ENCODE measurements at regions not wholly inside any gene's neighbourhood (a gene's known extent, or its start where the extent isn't known, plus 50 kb on each side); places are given as distances from the start of the nearest gene placed in this dataset.

DNA sequence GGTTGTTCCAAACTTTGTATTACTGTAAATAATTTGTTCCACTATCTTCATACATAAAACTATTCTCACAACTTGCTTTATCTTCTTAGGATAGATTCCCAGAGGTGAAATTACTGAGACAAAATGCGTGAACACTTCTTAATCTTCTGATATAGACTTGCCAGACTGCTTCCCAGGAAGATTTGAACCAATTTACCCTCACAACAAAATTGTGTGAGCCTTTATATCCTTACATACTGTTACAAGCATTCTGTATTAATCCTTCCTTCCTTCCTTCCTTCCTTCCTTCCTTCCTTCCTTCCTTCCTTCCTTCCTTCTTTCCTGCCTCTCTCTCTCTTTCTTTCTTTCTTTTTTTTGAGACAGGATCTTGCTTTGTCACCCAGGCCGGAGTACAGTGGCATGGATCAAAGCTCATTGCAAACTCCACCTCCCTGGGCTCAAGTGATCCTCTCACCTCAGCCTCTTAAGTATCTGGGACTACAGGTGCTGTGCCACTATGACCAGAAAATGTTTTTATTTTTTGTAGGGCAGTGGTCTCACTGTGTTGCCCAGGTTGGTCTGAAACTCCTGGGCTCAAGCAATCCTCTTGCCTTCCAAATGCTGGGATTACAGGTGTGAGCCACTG is 57.1 kb upstream of the SSR3 start:
- dilution Hi-C loops (cut with MboI; ENCODE audit: extremely low pct_ligation_motif_present, low sequenced_read_pairs) = no loop called here
- H3K4me1 ChIP-seq (ENCODE audit: control insufficient read depth, extremely low read depth, insufficient read depth, low read length) = peaks cover 28% of the 10 kb centered on the region
- no peaks in the 10 kb centered on the region for H3K9me3 ChIP-seq (ENCODE audit: control insufficient read depth, low read depth, low read length)
- no peak overlapping the region for H3K27ac ChIP-seq (ENCODE audit: control insufficient read depth, insufficient read depth, low read length)
- H3K4me3 ChIP-seq (ENCODE audit: control insufficient read depth in 2 of 3, extremely low read depth in 1 of 3, insufficient read depth in 2 of 3, low read depth in 1 of 3, low read length in 3 of 3) = no peak overlapping the region
- H3K9me1 ChIP-seq (ENCODE audit: control insufficient read depth, extremely low read depth, insufficient read depth, low read length) = no peaks in the 10 kb centered on the region
- no peak for TF ChIP-seq EZH2 (IDR thresholded peaks at IDR 0.05; ENCODE audit: low read length)
- TF ChIP-seq, protein P1, sequence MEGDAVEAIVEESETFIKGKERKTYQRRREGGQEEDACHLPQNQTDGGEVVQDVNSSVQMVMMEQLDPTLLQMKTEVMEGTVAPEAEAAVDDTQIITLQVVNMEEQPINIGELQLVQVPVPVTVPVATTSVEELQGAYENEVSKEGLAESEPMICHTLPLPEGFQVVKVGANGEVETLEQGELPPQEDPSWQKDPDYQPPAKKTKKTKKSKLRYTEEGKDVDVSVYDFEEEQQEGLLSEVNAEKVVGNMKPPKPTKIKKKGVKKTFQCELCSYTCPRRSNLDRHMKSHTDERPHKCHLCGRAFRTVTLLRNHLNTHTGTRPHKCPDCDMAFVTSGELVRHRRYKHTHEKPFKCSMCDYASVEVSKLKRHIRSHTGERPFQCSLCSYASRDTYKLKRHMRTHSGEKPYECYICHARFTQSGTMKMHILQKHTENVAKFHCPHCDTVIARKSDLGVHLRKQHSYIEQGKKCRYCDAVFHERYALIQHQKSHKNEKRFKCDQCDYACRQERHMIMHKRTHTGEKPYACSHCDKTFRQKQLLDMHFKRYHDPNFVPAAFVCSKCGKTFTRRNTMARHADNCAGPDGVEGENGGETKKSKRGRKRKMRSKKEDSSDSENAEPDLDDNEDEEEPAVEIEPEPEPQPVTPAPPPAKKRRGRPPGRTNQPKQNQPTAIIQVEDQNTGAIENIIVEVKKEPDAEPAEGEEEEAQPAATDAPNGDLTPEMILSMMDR (optimal IDR thresholded peaks at IDR 0.05 in 1 of 3, IDR thresholded peaks at IDR 0.05 in 1 of 3, conservative IDR thresholded peaks at IDR 0.05 in 1 of 3; ENCODE audit: extremely low read depth in 1 of 3, insufficient read depth in 2 of 3, low read length in 3 of 3) = no peak
- FAIRE-seq (no peak), DNase-seq (ENCODE audit: low read depth, low spot score) (no peak)
- H3K27me3 ChIP-seq (ENCODE audit: control insufficient read depth, extremely low read depth, insufficient read depth, low read length) = no peaks in the 10 kb centered on the region
- no peaks in the 10 kb centered on the region for H4K20me1 ChIP-seq (ENCODE audit: control insufficient read depth, extremely low read depth, insufficient read depth, low read length)
- H3K9ac ChIP-seq (ENCODE audit: control insufficient read depth, extremely low read depth, insufficient read depth, low read length) = no peak overlapping the region
- H3K4me2 ChIP-seq (ENCODE audit: control insufficient read depth, extremely low read depth, insufficient read depth, low read depth, low read length) = no peak overlapping the region
- no peak overlapping the region for H2AFZ ChIP-seq (ENCODE audit: control insufficient read depth, low read length)
- no peaks in the 10 kb centered on the region for H3K36me3 ChIP-seq (ENCODE audit: control insufficient read depth in 2 of 2, extremely low read depth in 1 of 2, insufficient read depth in 2 of 2, low read length in 2 of 2)
- no peaks in the 10 kb centered on the region for H3K79me2 ChIP-seq (ENCODE audit: control insufficient read depth, insufficient read depth, low read length)

DNA sequence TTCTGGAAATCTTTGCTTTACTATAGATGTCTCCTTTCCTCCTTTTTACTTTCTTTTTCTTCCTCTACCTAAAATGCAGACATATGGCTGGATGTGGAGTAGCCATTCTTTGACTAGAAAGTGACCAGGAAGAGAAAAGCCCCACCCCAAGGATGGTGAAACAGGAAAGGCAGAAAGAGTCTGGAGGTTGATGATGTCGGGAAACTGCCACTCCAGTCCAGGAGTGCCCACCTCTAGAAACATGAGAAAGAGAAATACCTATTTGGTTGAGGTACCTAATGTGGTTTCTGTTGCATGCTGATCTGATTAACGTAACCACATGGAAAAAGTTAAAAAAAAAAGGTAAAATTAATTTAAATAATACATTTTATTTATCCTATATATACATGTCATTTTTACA is 55.2 kb upstream of the SSR3 start:
- Histone ChIP-seq H2AFZ (ENCODE audit: control insufficient read depth, low read length) (no peak overlapping the region), H3K36me3 (ENCODE audit: control insufficient read depth in 2 of 2, extremely low read depth in 1 of 2, insufficient read depth in 2 of 2, low read length in 2 of 2) (no peaks in the 10 kb centered on the region), H4K20me1 (ENCODE audit: control insufficient read depth, extremely low read depth, insufficient read depth, low read length) (no peaks in the 10 kb centered on the region), H3K4me1 (ENCODE audit: control insufficient read depth, extremely low read depth, insufficient read depth, low read length) (peaks cover 17% of the 10 kb centered on the region), H3K9ac (ENCODE audit: control insufficient read depth, extremely low read depth, insufficient read depth, low read length) (no peak overlapping the region), H3K4me2 (ENCODE audit: control insufficient read depth, extremely low read depth, insufficient read depth, low read depth, low read length) (no peak overlapping the region), H3K9me3 (ENCODE audit: control insufficient read depth, low read depth, low read length) (no peaks in the 10 kb centered on the region), H3K27ac (ENCODE audit: control insufficient read depth, insufficient read depth, low read length) (no peak overlapping the region), H3K9me1 (ENCODE audit: control insufficient read depth, extremely low read depth, insufficient read depth, low read length) (no peaks in the 10 kb centered on the region), H3K79me2 (ENCODE audit: control insufficient read depth, insufficient read depth, low read length) (no peaks in the 10 kb centered on the region), H3K27me3 (ENCODE audit: control insufficient read depth, extremely low read depth, insufficient read depth, low read length) (no peaks in the 10 kb centered on the region), H3K4me3 (ENCODE audit: control insufficient read depth in 2 of 3, extremely low read depth in 1 of 3, insufficient read depth in 2 of 3, low read depth in 1 of 3, low read length in 3 of 3) (no peak overlapping the region)
- FAIRE-seq (no peak), DNase-seq (ENCODE audit: low read depth, low spot score) (no peak)
- dilution Hi-C loops (cut with MboI; ENCODE audit: extremely low pct_ligation_motif_present, low sequenced_read_pairs) = no loop called here
- no peak for TF ChIP-seq EZH2 (IDR thresholded peaks at IDR 0.05; ENCODE audit: low read length)
- TF ChIP-seq, protein P1 (optimal IDR thresholded peaks at IDR 0.05 in 1 of 3, IDR thresholded peaks at IDR 0.05 in 1 of 3, conservative IDR thresholded peaks at IDR 0.05 in 1 of 3; ENCODE audit: extremely low read depth in 1 of 3, insufficient read depth in 2 of 3, low read length in 3 of 3) = no peak
